Vagina (tissue), 2 donors: ENCODE measurements at regions not wholly inside any gene's neighbourhood (a gene's known extent, or its start where the extent isn't known, plus 50 kb on each side); places are given as distances from the start of the nearest gene placed in this dataset.

Experiments used
- DNase-seq, 2 donors: peaks; one replicate each; pipeline ENCODE4 v3.0.0-alpha.2; 2017; ENCODE audit errors: extremely low spot score in 2 of 2
- H3K27ac ChIP-seq: fragments of 200-600 bp; sonication (generic); one replicate; pipeline ENCODE4 v1.5.1; 2019
- H3K27me3 ChIP-seq: fragments of 200-600 bp; sonication (generic); one replicate; pipeline ENCODE4 v1.5.1; 2019
- H3K36me3 ChIP-seq, 2 donors: fragments of 200-600 bp; sonication (generic); one replicate each; pipeline ENCODE4 v1.5.1; 2017 to 2019
- H3K4me1 ChIP-seq: fragments of 200-600 bp; sonication (generic); one replicate; pipeline ENCODE4 v1.5.1; 2019
- H3K4me3 ChIP-seq, 2 donors: fragments of 200-600 bp; sonication (generic); 1 replicate in 1 of 2; 2 replicates in 1 of 2; pipeline ENCODE4 v1.5.1; 2016 to 2019
- H3K9me3 ChIP-seq: fragments of 200-600 bp; sonication (generic); one replicate; pipeline ENCODE4 v1.5.1; 2019
- CTCF ChIP-seq, 3 experiments: fragments of 450-650 bp in 2 of 3; fragments of 200-600 bp in 1 of 3; sonication (generic) in 1 of 3; IDR thresholded peaks; one replicate each; pipeline ENCODE4 v1.5.1; 2017 to 2019; ENCODE audit warnings: antibody characterized with exemption in 3 of 3, mild to moderate bottlenecking in 2 of 3, moderate library complexity in 2 of 3
- POLR2A ChIP-seq, 2 donors: fragments of 450-650 bp; IDR thresholded peaks; one replicate each; pipeline ENCODE4 v1.6.1; 2017; ENCODE audit warnings: antibody characterized with exemption in 2 of 2, mild to moderate bottlenecking in 2 of 2, moderate library complexity in 2 of 2
- POLR2AphosphoS5 ChIP-seq, 2 donors: sonication (generic); formaldehyde crosslinking; IDR thresholded peaks; one replicate each; pipeline ENCODE4 v1.9.0; 2017; ENCODE audit warnings: antibody characterized with exemption in 2 of 2, mild to moderate bottlenecking in 2 of 2, low read depth in 1 of 2; ENCODE audit not compliant: insufficient read depth in 1 of 2
- intact Hi-C: fragments of 100-400 bp; cut with DNase I; formaldehyde crosslinking; loops from one replicate; pipeline ENCODE4 v1.15.1; 2023

- Histone ChIP-seq H3K36me3 (no peaks in the 10 kb centered on the region), H3K27ac (no peak overlapping the region), H3K9me3 (no peaks in the 10 kb centered on the region), H3K4me3 (no peak overlapping the region), H3K4me1 (no peaks in the 10 kb centered on the region), H3K27me3 (no peaks in the 10 kb centered on the region)
- no peak for DNase-seq
- intact Hi-C loops: no loop called here
- TF ChIP-seq CTCF (IDR thresholded peaks at IDR 0.05) (no peak), POLR2A (IDR thresholded peaks at IDR 0.05) (no peak), POLR2AphosphoS5 (IDR thresholded peaks at IDR 0.05; ENCODE audit: insufficient read depth in 1 of 2, low read depth in 1 of 2) (no peak)
Measured at GRCh38 chr9:28234133-28234893, 661.0 kb upstream of the C9orf72 start.

GRCh38 chr9:28234894-28235277, 661.6 kb upstream of the C9orf72 start:
- intact Hi-C loops: no loop called here
- Histone ChIP-seq H3K36me3 (no peaks in the 10 kb centered on the region), H3K4me1 (no peaks in the 10 kb centered on the region), H3K27ac (no peak overlapping the region), H3K9me3 (no peaks in the 10 kb centered on the region), H3K27me3 (no peaks in the 10 kb centered on the region), H3K4me3 (no peak overlapping the region)
- TF ChIP-seq POLR2A (IDR thresholded peaks at IDR 0.05): no peak
- no peak for TF ChIP-seq POLR2AphosphoS5 (IDR thresholded peaks at IDR 0.05; ENCODE audit: insufficient read depth in 1 of 2, low read depth in 1 of 2)
- TF ChIP-seq CTCF (IDR thresholded peaks at IDR 0.05): no peak
- DNase-seq: no peak

GRCh38 chr9:28249424-28249823, 676.1 kb upstream of the C9orf72 start:
- Histone ChIP-seq H3K9me3 (no peaks in the 10 kb centered on the region), H3K4me1 (no peaks in the 10 kb centered on the region), H3K36me3 (no peaks in the 10 kb centered on the region), H3K4me3 (no peak overlapping the region), H3K27ac (no peak overlapping the region), H3K27me3 (no peaks in the 10 kb centered on the region)
- no peak for DNase-seq
- TF ChIP-seq CTCF (IDR thresholded peaks at IDR 0.05) (no peak), POLR2A (IDR thresholded peaks at IDR 0.05) (no peak), POLR2AphosphoS5 (IDR thresholded peaks at IDR 0.05; ENCODE audit: insufficient read depth in 1 of 2, low read depth in 1 of 2) (no peak)
- intact Hi-C loops: no loop called here

GRCh38 chr9:28255174-28255573, 681.9 kb upstream of the C9orf72 start:
- TF ChIP-seq POLR2A (IDR thresholded peaks at IDR 0.05) (no peak), POLR2AphosphoS5 (IDR thresholded peaks at IDR 0.05; ENCODE audit: insufficient read depth in 1 of 2, low read depth in 1 of 2) (no peak), CTCF (IDR thresholded peaks at IDR 0.05) (no peak)
- no peak overlapping the region for H3K4me3 ChIP-seq
- intact Hi-C loops: no loop called here
- no peaks in the 10 kb centered on the region for H3K4me1 ChIP-seq
- no peaks in the 10 kb centered on the region for H3K27me3 ChIP-seq
- H3K9me3 ChIP-seq: no peaks in the 10 kb centered on the region
- H3K36me3 ChIP-seq: no peaks in the 10 kb centered on the region
- H3K27ac ChIP-seq: no peak overlapping the region
- no peak for DNase-seq

- TF ChIP-seq CTCF (IDR thresholded peaks at IDR 0.05): no peak
- TF ChIP-seq POLR2A (IDR thresholded peaks at IDR 0.05): no peak
- TF ChIP-seq POLR2AphosphoS5 (IDR thresholded peaks at IDR 0.05; ENCODE audit: insufficient read depth in 1 of 2, low read depth in 1 of 2): no peak
Measured at GRCh38 chr9:28260330-28260729, 687.0 kb upstream of the C9orf72 start.

More at GRCh38 chr9:28260330-28260729, 687.0 kb upstream of the C9orf72 start:
- Histone ChIP-seq H3K27ac (no peak overlapping the region), H3K36me3 (no peaks in the 10 kb centered on the region), H3K4me3 (no peak overlapping the region), H3K27me3 (no peaks in the 10 kb centered on the region), H3K4me1 (no peaks in the 10 kb centered on the region), H3K9me3 (no peaks in the 10 kb centered on the region)
- intact Hi-C loops: loop anchor here (5.0 kb wide), 1 partner anchor 1828 kb away; no protein-coding TSS in a partner anchor
- no peak for DNase-seq
